Dendritic cell treated with granulocyte-macrophage colony-stimulating factor and Interleukin-4, amounts not matched to agents 40 ng/mL and 50 ng/mL, for 4 days (primary cell): ENCODE measurements at regions not wholly inside any gene's neighbourhood (a gene's known extent, or its start where the extent isn't known, plus 50 kb on each side); places are given as distances from the start of the nearest gene placed in this dataset.

Experiments used
- H3K27ac Mint-ChIP-seq: one replicate; pipeline ENCODE4 v1.8.0; 2022; ENCODE audit warnings: mild to moderate bottlenecking, mixed read lengths
- H3K27me3 Mint-ChIP-seq: one replicate; pipeline ENCODE4 v1.8.0; 2022; ENCODE audit warnings: mild to moderate bottlenecking, mixed read lengths
- H3K36me3 Mint-ChIP-seq: one replicate; pipeline ENCODE4 v1.8.0; 2022; ENCODE audit warnings: low read depth, mixed read lengths
- H3K4me1 Mint-ChIP-seq: one replicate; pipeline ENCODE4 v1.8.0; 2022; ENCODE audit warnings: low read depth, mixed read lengths
- H3K4me3 Mint-ChIP-seq: one replicate; pipeline ENCODE4 v1.8.0; 2022; ENCODE audit warnings: mild to moderate bottlenecking, moderate library complexity, mixed read lengths
- H3K9me3 Mint-ChIP-seq: one replicate; pipeline ENCODE4 v1.8.0; 2022; ENCODE audit warnings: mixed read lengths
- intact Hi-C: fragments of 100-400 bp; cut with micrococcal nuclease; formaldehyde crosslinking; loops from one replicate; pipeline ENCODE4 v1.15.0; 2022

DNA sequence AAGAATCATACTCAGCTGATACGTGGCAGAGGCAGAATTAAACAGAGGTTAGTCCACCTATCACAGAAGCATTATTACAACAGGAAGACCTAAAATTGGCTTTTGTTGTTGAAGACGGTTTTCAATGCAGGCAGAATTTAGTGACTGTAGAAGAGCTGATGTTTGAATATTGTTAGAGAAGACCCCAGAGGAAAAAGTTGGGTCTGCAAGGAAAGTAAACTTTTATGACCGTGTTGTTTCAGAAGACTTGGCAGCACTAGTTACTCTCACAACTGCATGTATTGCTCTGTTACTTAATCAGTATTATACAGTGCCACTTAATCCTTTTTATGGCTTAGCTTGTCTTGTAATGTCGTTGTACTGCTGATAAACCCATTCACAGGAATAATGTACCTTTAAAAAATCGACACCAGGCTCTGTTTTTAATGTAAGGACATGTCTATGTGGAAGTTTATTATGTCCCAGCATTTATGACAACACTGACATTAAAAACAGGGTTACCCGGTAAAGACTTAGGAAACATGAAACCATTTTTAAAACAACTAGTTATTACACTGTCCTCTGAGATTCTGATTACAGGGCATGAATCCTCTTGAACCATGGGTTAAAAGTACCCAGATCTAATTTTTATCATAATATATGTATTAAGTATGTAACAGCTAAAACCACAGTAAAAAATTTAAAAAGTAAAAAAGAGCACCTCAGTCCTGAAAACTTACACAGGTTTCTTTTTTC, 235.4 kb downstream of the TTLL7 start:
- no peaks in the 10 kb centered on the region for H3K36me3 Mint-ChIP-seq
- H3K27ac Mint-ChIP-seq, result no peak overlapping the region
- H3K9me3 Mint-ChIP-seq, result no peaks in the 10 kb centered on the region
- intact Hi-C loops, result no loop called here
- no peaks in the 10 kb centered on the region for H3K4me1 Mint-ChIP-seq
- no peak overlapping the region for H3K4me3 Mint-ChIP-seq
- peaks cover 4% of the 10 kb centered on the region for H3K27me3 Mint-ChIP-seq

DNA sequence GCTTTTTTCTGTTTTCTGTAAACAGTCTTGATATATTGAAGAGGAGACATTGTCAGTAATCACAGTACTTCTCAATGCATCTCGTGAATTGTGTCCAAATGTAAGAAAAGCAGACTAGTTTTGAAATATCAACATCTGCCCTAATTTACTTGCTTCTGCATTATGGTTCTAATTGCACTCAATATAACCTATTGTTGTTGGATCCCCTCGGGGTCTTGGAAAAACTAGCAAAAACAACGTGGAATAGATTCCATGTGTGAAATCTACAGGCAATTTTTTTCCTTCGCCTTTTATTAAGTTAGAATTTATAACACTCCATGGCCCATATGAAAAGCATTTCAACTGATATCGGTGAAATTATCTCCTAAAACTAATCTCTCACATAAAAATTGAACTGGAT, 236.5 kb downstream of the TTLL7 start:
- H3K27me3 Mint-ChIP-seq, result peaks cover 2% of the 10 kb centered on the region
- no peak overlapping the region for H3K27ac Mint-ChIP-seq
- H3K4me1 Mint-ChIP-seq, result no peaks in the 10 kb centered on the region
- no peaks in the 10 kb centered on the region for H3K36me3 Mint-ChIP-seq
- H3K4me3 Mint-ChIP-seq, result no peak overlapping the region
- intact Hi-C loops, result no loop called here
- H3K9me3 Mint-ChIP-seq, result no peaks in the 10 kb centered on the region

- intact Hi-C loops, result no loop called here
- Mint-ChIP-seq H3K27ac (no peak overlapping the region), H3K27me3 (peaks cover 2% of the 10 kb centered on the region), H3K9me3 (no peaks in the 10 kb centered on the region), H3K4me3 (no peak overlapping the region), H3K36me3 (no peaks in the 10 kb centered on the region), H3K4me1 (no peaks in the 10 kb centered on the region)
Observed at GRCh38 chr1:83762039-83762365, 236.9 kb downstream of the TTLL7 start.

DNA sequence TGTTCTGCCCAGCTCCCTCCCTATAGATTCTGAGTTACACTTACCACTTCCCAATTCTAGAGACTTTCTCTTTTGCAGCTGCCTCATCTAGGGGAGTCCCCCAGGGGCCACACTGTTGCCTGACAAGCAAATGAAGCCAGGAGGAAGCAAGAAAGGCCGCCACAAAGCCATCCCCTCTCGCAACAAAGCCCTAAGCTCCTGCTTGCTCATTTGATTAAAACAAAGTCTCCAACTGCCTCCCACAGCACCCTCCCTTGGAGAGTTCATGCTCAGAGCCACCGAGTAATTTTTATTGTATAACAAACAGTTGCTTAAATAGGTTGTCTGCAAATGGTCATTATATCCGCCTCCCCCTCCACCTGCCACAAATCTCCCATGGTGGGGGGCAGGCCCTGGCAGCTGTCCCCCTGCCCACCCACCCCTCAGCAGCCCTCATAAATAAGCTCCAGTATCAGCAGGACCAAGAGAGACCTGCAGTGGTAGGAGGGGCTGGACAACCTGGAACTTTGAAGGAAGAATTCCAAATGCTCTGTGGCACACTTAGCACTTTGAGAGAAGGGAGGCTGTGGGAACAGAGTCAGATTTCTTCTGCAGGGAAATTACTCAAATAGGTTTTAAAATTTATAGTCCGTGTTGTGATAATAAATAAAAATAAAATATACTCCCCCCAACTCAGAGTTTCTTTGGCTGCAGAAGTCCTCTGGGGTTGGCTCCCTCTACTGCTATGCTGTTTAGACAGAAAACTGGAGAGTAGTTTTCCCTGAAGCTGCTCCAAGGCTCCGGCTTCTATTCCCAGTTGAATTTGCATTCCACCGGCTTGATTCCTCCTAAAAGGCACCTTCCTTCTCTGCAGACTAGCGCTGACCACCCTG, 237.5 kb downstream of the TTLL7 start:
- intact Hi-C loops, result no loop called here
- Mint-ChIP-seq H3K27ac (no peak overlapping the region), H3K4me3 (no peak overlapping the region)

GRCh38 chr1:83760226-83761021, 238.5 kb downstream of the TTLL7 start:
- no peaks in the 10 kb centered on the region for H3K36me3 Mint-ChIP-seq
- no peaks in the 10 kb centered on the region for H3K9me3 Mint-ChIP-seq
- no peaks in the 10 kb centered on the region for H3K4me1 Mint-ChIP-seq
- H3K4me3 Mint-ChIP-seq, result no peak overlapping the region
- peaks cover 2% of the 10 kb centered on the region for H3K27me3 Mint-ChIP-seq
- no peak overlapping the region for H3K27ac Mint-ChIP-seq
- intact Hi-C loops, result no loop called here

More for the DNA sequence above, 237.5 kb downstream of the TTLL7 start:
- Mint-ChIP-seq H3K9me3 (no peaks in the 10 kb centered on the region), H3K36me3 (no peaks in the 10 kb centered on the region), H3K27me3 (peaks cover 2% of the 10 kb centered on the region), H3K4me1 (no peaks in the 10 kb centered on the region)

GRCh38 chr1:83756984-83757717, 241.8 kb downstream of the TTLL7 start:
- intact Hi-C loops, result no loop called here
- Mint-ChIP-seq H3K4me1 (no peaks in the 10 kb centered on the region), H3K27me3 (no peaks in the 10 kb centered on the region)

GRCh38 chr1:83751602-83752001, 247.3 kb downstream of the TTLL7 start:
- Mint-ChIP-seq H3K36me3 (no peaks in the 10 kb centered on the region), H3K4me1 (no peaks in the 10 kb centered on the region), H3K27me3 (no peaks in the 10 kb centered on the region), H3K9me3 (peaks cover 8% of the 10 kb centered on the region), H3K27ac (no peak overlapping the region), H3K4me3 (no peak overlapping the region)
- intact Hi-C loops, result no loop called here

More at GRCh38 chr1:83756984-83757717, 241.8 kb downstream of the TTLL7 start:
- H3K36me3 Mint-ChIP-seq, result no peaks in the 10 kb centered on the region
- no peak overlapping the region for H3K27ac Mint-ChIP-seq
- H3K9me3 Mint-ChIP-seq, result peaks cover 8% of the 10 kb centered on the region
- no peak overlapping the region for H3K4me3 Mint-ChIP-seq

GRCh38 chr1:83750201-83750600, 248.7 kb downstream of the TTLL7 start:
- H3K27me3 Mint-ChIP-seq, result no peaks in the 10 kb centered on the region
- no peaks in the 10 kb centered on the region for H3K36me3 Mint-ChIP-seq
- intact Hi-C loops, result no loop called here
- H3K4me1 Mint-ChIP-seq, result no peaks in the 10 kb centered on the region
- H3K27ac Mint-ChIP-seq, result no peak overlapping the region
- H3K4me3 Mint-ChIP-seq, result no peak overlapping the region
- peaks cover 8% of the 10 kb centered on the region for H3K9me3 Mint-ChIP-seq

DNA sequence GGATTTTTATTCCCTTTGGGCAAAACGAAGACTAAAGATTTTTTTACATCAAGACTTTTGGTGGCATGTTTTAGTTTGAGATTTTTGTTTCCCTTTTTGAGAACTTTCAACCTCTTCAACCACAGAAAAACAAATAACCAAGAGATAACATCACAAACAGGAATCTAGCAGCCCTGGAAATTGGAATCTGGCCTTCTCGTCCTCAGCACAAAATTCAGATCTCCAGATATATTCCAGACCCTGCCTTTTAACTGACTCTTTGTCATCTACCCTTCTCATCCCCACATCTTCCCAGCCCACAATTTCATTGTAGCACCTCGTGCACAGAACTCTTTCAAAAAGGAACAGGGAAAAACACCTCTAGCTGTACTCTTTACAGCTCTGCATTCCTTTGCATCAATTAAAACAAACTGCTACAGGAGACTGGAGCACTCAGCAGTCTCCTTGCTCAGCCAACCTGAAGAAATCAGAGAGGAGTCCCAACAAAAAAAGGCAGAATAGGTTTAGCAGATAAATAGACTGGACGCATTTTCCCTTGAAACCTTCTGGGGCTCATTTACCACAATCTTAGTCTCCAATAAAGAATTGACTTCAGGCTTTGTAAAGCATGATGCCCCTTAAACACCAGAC, 251.0 kb downstream of the TTLL7 start:
- Mint-ChIP-seq H3K4me3 (no peak overlapping the region), H3K9me3 (no peaks in the 10 kb centered on the region), H3K27me3 (no peaks in the 10 kb centered on the region), H3K36me3 (no peaks in the 10 kb centered on the region), H3K4me1 (no peaks in the 10 kb centered on the region), H3K27ac (no peak overlapping the region)
- intact Hi-C loops, result no loop called here

DNA sequence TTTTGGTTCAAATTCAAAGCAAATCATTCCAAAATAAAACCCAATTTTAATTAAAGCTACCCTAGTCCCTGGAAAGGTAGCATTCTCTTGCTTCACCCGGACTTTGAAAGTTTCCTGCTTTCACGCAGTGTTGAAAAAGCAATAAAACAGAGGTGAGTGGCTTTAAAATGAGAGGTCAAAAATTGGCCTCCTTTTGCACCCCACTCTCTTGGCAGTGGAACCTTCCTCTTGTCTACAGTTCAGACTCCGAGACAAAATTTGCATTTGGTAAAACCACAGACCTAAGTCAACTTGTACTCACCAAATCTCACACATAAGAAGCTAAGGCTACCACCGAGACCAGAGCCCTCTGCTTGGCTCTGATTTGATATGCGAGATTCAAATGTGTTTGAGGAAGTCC, 252.7 kb downstream of the TTLL7 start:
- intact Hi-C loops, result no loop called here

GRCh38 chr1:83742446-83742845, 256.5 kb downstream of the TTLL7 start:
- Mint-ChIP-seq H3K9me3 (no peaks in the 10 kb centered on the region), H3K36me3 (no peaks in the 10 kb centered on the region), H3K4me3 (no peak overlapping the region), H3K27me3 (no peaks in the 10 kb centered on the region), H3K4me1 (no peaks in the 10 kb centered on the region), H3K27ac (no peak overlapping the region)
- intact Hi-C loops, result no loop called here

More for the DNA sequence above, 252.7 kb downstream of the TTLL7 start:
- Mint-ChIP-seq H3K4me1 (no peaks in the 10 kb centered on the region), H3K4me3 (no peak overlapping the region), H3K27me3 (no peaks in the 10 kb centered on the region), H3K36me3 (no peaks in the 10 kb centered on the region), H3K27ac (no peak overlapping the region), H3K9me3 (no peaks in the 10 kb centered on the region)

DNA sequence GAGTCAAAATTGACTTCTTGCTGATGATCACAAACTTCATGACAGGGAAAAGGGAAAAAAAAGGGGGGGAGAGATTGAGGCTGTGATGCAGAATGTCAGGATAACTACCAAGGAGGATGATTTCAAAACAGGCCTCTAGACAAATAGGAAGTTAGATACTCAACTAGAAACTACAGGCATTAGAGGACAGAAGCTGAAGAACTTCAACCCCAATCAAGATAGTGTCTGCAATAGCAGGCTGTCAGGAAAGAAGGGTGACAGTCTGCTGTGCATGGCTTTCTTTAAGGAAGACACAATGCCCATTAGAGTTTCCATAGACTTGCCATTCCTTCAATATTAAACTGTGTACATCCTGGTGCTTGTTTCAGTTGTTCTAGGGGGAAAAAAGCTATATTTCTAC, 257.2 kb downstream of the TTLL7 start:
- Mint-ChIP-seq H3K27me3 (no peaks in the 10 kb centered on the region), H3K4me3 (no peak overlapping the region), H3K27ac (no peak overlapping the region), H3K36me3 (no peaks in the 10 kb centered on the region), H3K9me3 (no peaks in the 10 kb centered on the region), H3K4me1 (no peaks in the 10 kb centered on the region)
- intact Hi-C loops, result no loop called here

DNA sequence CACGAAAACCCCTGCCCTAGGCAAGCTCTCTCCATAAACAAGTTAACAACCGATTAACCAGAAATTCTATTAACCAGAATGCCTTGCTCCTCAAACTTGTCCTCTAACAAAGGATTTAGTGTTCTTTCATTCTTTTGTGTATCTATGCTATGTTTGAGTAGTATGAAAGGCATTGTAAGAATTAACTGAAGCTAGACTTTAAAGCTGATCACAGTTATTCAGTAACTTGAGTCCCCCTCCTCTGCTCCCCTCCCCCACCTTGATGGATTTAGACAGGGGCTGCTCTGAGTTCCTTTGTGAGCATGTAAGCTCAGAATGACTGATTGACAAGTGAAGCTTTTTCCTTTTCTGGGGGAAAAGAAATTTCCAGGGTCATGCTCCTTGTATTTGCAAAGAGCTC, 257.6 kb downstream of the TTLL7 start:
- no peak overlapping the region for H3K4me3 Mint-ChIP-seq

More for the DNA sequence above, 257.6 kb downstream of the TTLL7 start:
- Mint-ChIP-seq H3K27ac (no peak overlapping the region), H3K27me3 (no peaks in the 10 kb centered on the region), H3K4me1 (no peaks in the 10 kb centered on the region), H3K9me3 (no peaks in the 10 kb centered on the region), H3K36me3 (no peaks in the 10 kb centered on the region)
- intact Hi-C loops, result no loop called here
